Erythroblast (primary cell): ENCODE measurements at regions not wholly inside any gene's neighbourhood (a gene's known extent, or its start where the extent isn't known, plus 50 kb on each side); places are given as distances from the start of the nearest gene placed in this dataset.

Experiments used
- GATA1 ChIP-seq: IDR thresholded peaks from 2 replicates; pipeline ENCODE4 v1.6.1; 2011; ENCODE audit warnings: low read depth, mild to moderate bottlenecking, control low read depth, low read length, moderate library complexity
- POLR2A ChIP-seq: IDR thresholded peaks from 2 replicates; pipeline ENCODE4 v1.6.1; 2011; ENCODE audit warnings: mild to moderate bottlenecking, low read length

DNA sequence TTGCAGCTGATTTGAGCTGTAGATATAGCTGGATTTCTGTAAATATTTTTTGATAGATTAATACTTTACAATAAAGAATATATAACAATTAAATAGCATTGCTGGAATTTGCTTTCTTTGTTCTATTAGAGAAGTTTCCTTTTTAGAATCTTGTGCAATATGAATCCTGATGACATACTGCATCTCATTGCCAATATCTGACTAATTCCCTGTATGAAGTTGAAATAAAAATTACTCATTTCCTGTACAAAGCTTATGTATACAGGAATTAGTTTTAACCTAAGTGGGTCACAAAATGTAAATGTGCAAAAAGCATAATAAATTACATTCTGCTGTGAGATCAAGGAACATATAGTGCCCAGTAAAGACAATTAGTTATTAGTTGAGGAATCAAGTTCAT lies 72.8 kb upstream of the TMEFF2 start:
- TF ChIP-seq POLR2A (no peak), GATA1 (no peak)
